ENCODE measurements at regions not wholly inside any gene's neighbourhood (a gene's known extent, or its start where the extent isn't known, plus 50 kb on each side); places are given as distances from the start of the nearest gene placed in this dataset.

DNA sequence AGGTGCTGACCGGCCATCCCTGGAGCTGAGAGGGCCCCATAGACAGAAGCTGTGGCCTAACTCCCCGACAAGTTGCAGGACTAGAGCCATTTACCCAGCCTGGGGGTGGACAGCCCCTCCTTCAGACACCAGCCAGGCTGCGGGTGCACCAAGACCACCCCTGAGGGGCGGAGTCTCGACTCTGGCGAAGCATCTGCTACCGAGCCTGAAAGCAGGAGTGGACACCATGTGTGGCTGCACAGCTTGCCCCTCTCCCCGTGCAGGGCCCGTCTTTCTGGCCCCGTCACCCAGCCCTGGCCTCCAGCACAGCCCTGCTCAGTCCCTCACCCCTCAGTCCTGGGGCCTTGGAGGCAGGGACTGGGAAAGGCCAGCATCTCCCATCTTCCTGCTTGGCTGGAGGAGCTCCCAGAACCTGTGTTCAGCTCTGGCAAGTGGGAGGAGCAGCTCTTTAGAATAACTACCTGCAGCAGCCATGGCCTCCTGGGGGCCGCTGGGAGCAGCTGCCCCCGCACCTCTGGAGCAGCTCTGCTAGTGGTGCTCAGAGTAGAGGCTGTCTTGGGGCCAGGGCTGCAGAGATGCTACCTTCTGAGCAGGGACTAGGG lies 275.8 kb downstream of the NDUFA10 start:
- POLR2A ChIA-PET = no interaction called here
- CTCF ChIA-PET = interaction anchor here (0.6 kb wide), 1 partner anchor 131 kb away, joined by 3 read pairs; no protein-coding TSS in a partner anchor
- Histone ChIP-seq H3K9me3 (replicated peaks; ENCODE audit: control insufficient read depth, insufficient read depth, low read length) (no peaks in the 10 kb centered on the region), H3K9me1 (replicated peaks; ENCODE audit: control insufficient read depth, extremely low read depth, insufficient read depth, low read length) (no peaks in the 10 kb centered on the region), H3K9ac (replicated peaks; ENCODE audit: extremely low read depth, insufficient read depth, low read length) (no peak overlapping the region), H3K4me2 (ENCODE audit: insufficient read depth, low read length) (no peak overlapping the region), H3K27me3 (ENCODE audit: control insufficient read depth in 2 of 2, insufficient read depth in 2 of 2, low read length in 2 of 2) (no peaks in the 10 kb centered on the region), H3K4me1 (ENCODE audit: control insufficient read depth, extremely low read depth, insufficient read depth, low read length) (no peaks in the 10 kb centered on the region), H3K4me3 (replicated peaks in 1 of 3; ENCODE audit: insufficient read depth in 1 of 3, low read depth in 1 of 3, low read length in 3 of 3) (no peak overlapping the region), H2AFZ (ENCODE audit: low read depth, low read length) (no peak overlapping the region), H3K36me3 (ENCODE audit: control insufficient read depth in 2 of 2, extremely low read depth in 1 of 2, insufficient read depth in 2 of 2, low read length in 2 of 2) (no peaks in the 10 kb centered on the region), H4K20me1 (replicated peaks; ENCODE audit: control insufficient read depth, extremely low read depth, insufficient read depth, low read length) (no peaks in the 10 kb centered on the region), H3K27ac (ENCODE audit: insufficient read depth, low read depth, low read length) (no peak overlapping the region), H3K79me2 (ENCODE audit: control insufficient read depth, insufficient read depth, low read length) (no peaks in the 10 kb centered on the region)
- no TSS peak for BruUV-seq (replicated peaks)
- DNase-seq (ENCODE audit: low read depth, low spot score) (no peak), FAIRE-seq (no peak)
- TF ChIP-seq MYC (IDR thresholded peaks at IDR 0.05; ENCODE audit: low read depth, low read length) = no peak
- dilution Hi-C loops (cut with MboI; ENCODE audit: extremely low pct_ligation_motif_present, low sequenced_read_pairs) = no loop called here
- intact Hi-C loops (cut with micrococcal nuclease) = no loop called here

DNA sequence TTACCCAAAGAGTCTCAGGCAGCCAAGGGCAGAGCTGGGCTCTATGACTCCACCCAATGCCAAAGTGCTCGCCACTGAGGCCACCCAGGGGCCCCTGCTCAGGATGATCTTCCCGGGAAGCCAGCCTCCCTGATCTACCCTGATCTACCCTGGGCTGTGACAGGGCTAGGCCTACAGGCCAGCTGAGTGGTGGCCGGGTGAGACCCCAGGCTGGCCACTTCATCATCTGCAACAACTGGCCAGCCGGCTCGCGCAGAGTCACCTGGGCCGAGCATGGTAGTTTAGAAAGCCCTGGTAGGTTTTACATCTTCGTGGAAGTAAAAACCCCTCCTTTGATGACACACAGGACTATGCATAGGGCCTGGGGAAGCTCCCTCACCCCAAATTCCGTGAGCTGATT lies 276.3 kb downstream of the NDUFA10 start:
- Histone ChIP-seq H4K20me1 (replicated peaks; ENCODE audit: control insufficient read depth, extremely low read depth, insufficient read depth, low read length) (no peaks in the 10 kb centered on the region), H3K9me3 (replicated peaks; ENCODE audit: control insufficient read depth, insufficient read depth, low read length) (no peaks in the 10 kb centered on the region), H3K79me2 (ENCODE audit: control insufficient read depth, insufficient read depth, low read length) (no peaks in the 10 kb centered on the region), H3K9me1 (replicated peaks; ENCODE audit: control insufficient read depth, extremely low read depth, insufficient read depth, low read length) (no peaks in the 10 kb centered on the region), H3K27me3 (ENCODE audit: control insufficient read depth in 2 of 2, insufficient read depth in 2 of 2, low read length in 2 of 2) (no peaks in the 10 kb centered on the region), H3K4me3 (replicated peaks in 1 of 3; ENCODE audit: insufficient read depth in 1 of 3, low read depth in 1 of 3, low read length in 3 of 3) (no peak overlapping the region), H3K4me2 (ENCODE audit: insufficient read depth, low read length) (no peak overlapping the region), H2AFZ (ENCODE audit: low read depth, low read length) (no peak overlapping the region), H3K4me1 (ENCODE audit: control insufficient read depth, extremely low read depth, insufficient read depth, low read length) (no peaks in the 10 kb centered on the region), H3K9ac (replicated peaks; ENCODE audit: extremely low read depth, insufficient read depth, low read length) (no peak overlapping the region), H3K36me3 (ENCODE audit: control insufficient read depth in 2 of 2, extremely low read depth in 1 of 2, insufficient read depth in 2 of 2, low read length in 2 of 2) (no peaks in the 10 kb centered on the region), H3K27ac (ENCODE audit: insufficient read depth, low read depth, low read length) (no peak overlapping the region)
- dilution Hi-C loops (cut with MboI; ENCODE audit: extremely low pct_ligation_motif_present, low sequenced_read_pairs) = no loop called here
- BruUV-seq (replicated peaks) = no TSS peak
- no peak for FAIRE-seq
- intact Hi-C loops (cut with micrococcal nuclease) = no loop called here
- ChIA-PET CTCF (no interaction called here), POLR2A (no interaction called here)
- TF ChIP-seq POLR2A (IDR thresholded peaks at IDR 0.05; ENCODE audit: low read depth, low read length) = no peak
- TF ChIP-seq MYC (IDR thresholded peaks at IDR 0.05; ENCODE audit: low read depth, low read length) = no peak
- TF ChIP-seq, protein P1, sequence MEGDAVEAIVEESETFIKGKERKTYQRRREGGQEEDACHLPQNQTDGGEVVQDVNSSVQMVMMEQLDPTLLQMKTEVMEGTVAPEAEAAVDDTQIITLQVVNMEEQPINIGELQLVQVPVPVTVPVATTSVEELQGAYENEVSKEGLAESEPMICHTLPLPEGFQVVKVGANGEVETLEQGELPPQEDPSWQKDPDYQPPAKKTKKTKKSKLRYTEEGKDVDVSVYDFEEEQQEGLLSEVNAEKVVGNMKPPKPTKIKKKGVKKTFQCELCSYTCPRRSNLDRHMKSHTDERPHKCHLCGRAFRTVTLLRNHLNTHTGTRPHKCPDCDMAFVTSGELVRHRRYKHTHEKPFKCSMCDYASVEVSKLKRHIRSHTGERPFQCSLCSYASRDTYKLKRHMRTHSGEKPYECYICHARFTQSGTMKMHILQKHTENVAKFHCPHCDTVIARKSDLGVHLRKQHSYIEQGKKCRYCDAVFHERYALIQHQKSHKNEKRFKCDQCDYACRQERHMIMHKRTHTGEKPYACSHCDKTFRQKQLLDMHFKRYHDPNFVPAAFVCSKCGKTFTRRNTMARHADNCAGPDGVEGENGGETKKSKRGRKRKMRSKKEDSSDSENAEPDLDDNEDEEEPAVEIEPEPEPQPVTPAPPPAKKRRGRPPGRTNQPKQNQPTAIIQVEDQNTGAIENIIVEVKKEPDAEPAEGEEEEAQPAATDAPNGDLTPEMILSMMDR (IDR thresholded peaks at IDR 0.05; ENCODE audit: extremely low read depth in 1 of 2, insufficient read depth in 1 of 2, low read depth in 1 of 2, low read length in 2 of 2) = no peak
- TF ChIP-seq FOS (IDR thresholded peaks at IDR 0.05; ENCODE audit: borderline replicate concordance, insufficient read depth, low read length) = no peak
- no peak for TF ChIP-seq EZH2 (IDR thresholded peaks at IDR 0.05; ENCODE audit: borderline replicate concordance, low read depth, low read length, severe bottlenecking)
- TF ChIP-seq GATA2 (IDR thresholded peaks at IDR 0.05; ENCODE audit: insufficient read depth, insufficient read length, low read depth, low read length) = no peak
- TF ChIP-seq, protein P2, sequence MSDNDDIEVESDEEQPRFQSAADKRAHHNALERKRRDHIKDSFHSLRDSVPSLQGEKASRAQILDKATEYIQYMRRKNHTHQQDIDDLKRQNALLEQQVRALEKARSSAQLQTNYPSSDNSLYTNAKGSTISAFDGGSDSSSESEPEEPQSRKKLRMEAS (IDR thresholded peaks at IDR 0.05; ENCODE audit: insufficient read depth, insufficient read length) = no peak
- no peak for TF ChIP-seq JUN (IDR thresholded peaks at IDR 0.05; ENCODE audit: borderline replicate concordance, insufficient read depth, insufficient read length, low read depth)
- no peak for TF ChIP-seq POLR2AphosphoS5 (IDR thresholded peaks at IDR 0.05; ENCODE audit: insufficient read depth, low read depth, low read length)
- DNase-seq (ENCODE audit: low read depth, low spot score) = no peak
